Psoas muscle (tissue), 7 donors: ENCODE measurements at regions not wholly inside any gene's neighbourhood (a gene's known extent, or its start where the extent isn't known, plus 50 kb on each side); places are given as distances from the start of the nearest gene placed in this dataset.

Source experiments
- ATAC-seq, 4 donors: fragments of 200-7000 bp; cut with Tn5 transposase; one replicate each; pipeline ENCODE4 v1.9.1; 2020; ENCODE audit warnings: moderate library complexity in 3 of 4, mild to moderate bottlenecking in 2 of 4
- DNase-seq, 2 donors: peaks; one replicate each; pipeline ENCODE4 v3.0.0-alpha.2; 2020
- H3K27ac ChIP-seq: fragments of 200-600 bp; one replicate; pipeline ENCODE4 v1.8.0; 2022
- H3K27me3 ChIP-seq, 3 donors: fragments of 200-600 bp in 1 of 3; one replicate each; pipeline versions ENCODE4 v1.6.1 to v1.8.0; 2013 to 2022; ENCODE audit warnings: low read length in 2 of 3, mild to moderate bottlenecking in 2 of 3, moderate library complexity in 1 of 3; ENCODE audit not compliant: insufficient read depth in 3 of 3
- H3K36me3 ChIP-seq, 2 donors: fragments of 200-600 bp in 1 of 2; one replicate each; pipeline versions ENCODE4 v1.6.1 to v1.8.0; 2013 to 2022; ENCODE audit warnings: low read depth in 1 of 2, mild to moderate bottlenecking in 1 of 2, moderate library complexity in 1 of 2; ENCODE audit not compliant: insufficient read depth in 1 of 2
- H3K4me1 ChIP-seq: fragments of 200-600 bp; one replicate; pipeline ENCODE4 v1.8.0; 2022
- H3K4me3 ChIP-seq: fragments of 200-600 bp; one replicate; pipeline ENCODE4 v1.8.0; 2022; ENCODE audit warnings: mild to moderate bottlenecking
- H3K9me3 ChIP-seq: fragments of 200-600 bp; one replicate; pipeline ENCODE4 v1.8.0; 2022
- WGBS, 3 donors: extraction: QIAGEN DNeasy Blood & Tissue Kit; methylation state at CpG; one replicate each; pipeline versions ENCODE4 v1.1.6 to v1.1.7; 2013; 5-methylcytosine and 5-hydroxymethylcytosine counted together
- intact Hi-C, 2 donors: fragments of 100-400 bp; cut with DNase I; formaldehyde crosslinking; loops; one replicate each; pipeline versions ENCODE4 v1.11.0 to v1.14.2; 2022
- TF ChIP-seq, protein P1 (sequence below): fragments of 200-600 bp; IDR thresholded peaks from one replicate; pipeline ENCODE4 v1.8.0; 2022; ENCODE audit warnings: antibody characterized with exemption
- donor health status: healthy with polysubstance abuse.
- donor health status: DM: no; HTN: no; CAD: no; lungs with moderate emphysema.
- donor health status: Bipolar disorder and iron deficiency.
- donor health status: healthy.
- donor health status: DM: yes; HTN: yes; CAD: no.
- donor health status: DM: no; HTN: no; CAD: no.
- donor health status: DM: yes; HTN: yes; CAD: no.

DNA sequence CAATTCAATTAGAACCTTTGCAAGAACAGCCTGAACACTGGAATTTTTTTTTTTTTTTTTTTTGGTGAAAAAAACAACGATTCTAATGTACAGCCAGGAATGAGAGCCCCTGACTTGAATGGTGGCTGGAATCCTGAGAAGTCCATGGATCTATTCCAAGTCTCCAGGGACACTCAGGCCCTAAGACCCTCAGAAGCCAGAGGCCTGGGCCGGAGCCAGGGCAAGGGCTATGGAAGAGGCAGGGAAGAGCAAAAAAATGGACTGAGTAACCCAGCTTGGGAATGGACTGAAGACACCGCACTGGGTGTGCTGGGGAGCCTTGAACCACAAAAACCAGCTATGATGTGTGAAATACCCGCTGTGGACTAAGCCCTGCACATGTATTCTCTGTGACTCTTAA, 60.3 kb upstream of the LHX1 start:
- H3K27ac ChIP-seq = no peak overlapping the region
- no peaks in the 10 kb centered on the region for H3K9me3 ChIP-seq
- no peaks in the 10 kb centered on the region for H3K4me1 ChIP-seq
- no peak for ATAC-seq
- no peak overlapping the region for H3K4me3 ChIP-seq
- intact Hi-C loops = no loop called here
- no peaks in the 10 kb centered on the region for H3K36me3 ChIP-seq
- H3K27me3 ChIP-seq = peaks cover 0 to 19% (median 4%) of the 10 kb centered on the region in 3 donors
- 61 to 72% (median 67%) methylated on average over 4 of the region's 4 CpGs for WGBS, 3 donors
- TF ChIP-seq, protein P1, sequence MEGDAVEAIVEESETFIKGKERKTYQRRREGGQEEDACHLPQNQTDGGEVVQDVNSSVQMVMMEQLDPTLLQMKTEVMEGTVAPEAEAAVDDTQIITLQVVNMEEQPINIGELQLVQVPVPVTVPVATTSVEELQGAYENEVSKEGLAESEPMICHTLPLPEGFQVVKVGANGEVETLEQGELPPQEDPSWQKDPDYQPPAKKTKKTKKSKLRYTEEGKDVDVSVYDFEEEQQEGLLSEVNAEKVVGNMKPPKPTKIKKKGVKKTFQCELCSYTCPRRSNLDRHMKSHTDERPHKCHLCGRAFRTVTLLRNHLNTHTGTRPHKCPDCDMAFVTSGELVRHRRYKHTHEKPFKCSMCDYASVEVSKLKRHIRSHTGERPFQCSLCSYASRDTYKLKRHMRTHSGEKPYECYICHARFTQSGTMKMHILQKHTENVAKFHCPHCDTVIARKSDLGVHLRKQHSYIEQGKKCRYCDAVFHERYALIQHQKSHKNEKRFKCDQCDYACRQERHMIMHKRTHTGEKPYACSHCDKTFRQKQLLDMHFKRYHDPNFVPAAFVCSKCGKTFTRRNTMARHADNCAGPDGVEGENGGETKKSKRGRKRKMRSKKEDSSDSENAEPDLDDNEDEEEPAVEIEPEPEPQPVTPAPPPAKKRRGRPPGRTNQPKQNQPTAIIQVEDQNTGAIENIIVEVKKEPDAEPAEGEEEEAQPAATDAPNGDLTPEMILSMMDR = no peak
- DNase-seq = no peak

GRCh38 chr17:36877771-36878170, 59.5 kb upstream of the LHX1 start:
- no peak for DNase-seq
- H3K27ac ChIP-seq = no peak overlapping the region
- no peak for ATAC-seq
- WGBS, 3 donors = 54 to 72% (median 55%) methylated on average over 4 of the region's 4 CpGs
- H3K4me3 ChIP-seq = no peak overlapping the region
- peaks cover 0 to 19% (median 7%) of the 10 kb centered on the region in 3 donors for H3K27me3 ChIP-seq
- intact Hi-C loops = no loop called here
- no peaks in the 10 kb centered on the region for H3K4me1 ChIP-seq
- H3K36me3 ChIP-seq = no peaks in the 10 kb centered on the region
- TF ChIP-seq, protein P1 = no peak
- H3K9me3 ChIP-seq = no peaks in the 10 kb centered on the region

DNA sequence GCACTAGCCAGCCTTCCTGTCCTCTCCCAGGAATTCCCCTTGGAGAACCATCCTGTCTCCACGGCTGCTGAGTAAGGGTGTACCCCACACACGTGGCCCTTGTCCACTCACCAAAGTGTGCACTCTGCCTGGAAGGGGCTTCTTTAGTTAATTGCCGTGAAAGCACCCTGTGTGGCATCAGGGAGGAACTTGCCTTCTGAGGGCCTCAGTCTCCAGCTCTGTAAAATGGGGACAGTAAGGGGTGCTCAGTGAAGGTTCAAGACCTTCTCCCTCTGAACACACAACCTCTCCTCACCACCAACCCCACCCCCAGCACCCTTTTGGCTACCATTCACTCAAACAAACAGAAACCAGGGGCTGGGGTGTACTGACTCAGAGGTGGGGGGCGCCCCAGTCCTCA, 59.1 kb upstream of the LHX1 start:
- Histone ChIP-seq H3K27me3 (peaks cover 0 to 21% (median 8%) of the 10 kb centered on the region in 3 donors), H3K4me3 (no peak overlapping the region), H3K27ac (no peak overlapping the region), H3K4me1 (no peaks in the 10 kb centered on the region), H3K9me3 (no peaks in the 10 kb centered on the region), H3K36me3 (no peaks in the 10 kb centered on the region)
- WGBS, 3 donors = 65 to 77% (median 69%) methylated on average over 4 of the region's 4 CpGs
- TF ChIP-seq, protein P1 = no peak
- intact Hi-C loops = no loop called here
- ATAC-seq (no peak), DNase-seq (no peak)

DNA sequence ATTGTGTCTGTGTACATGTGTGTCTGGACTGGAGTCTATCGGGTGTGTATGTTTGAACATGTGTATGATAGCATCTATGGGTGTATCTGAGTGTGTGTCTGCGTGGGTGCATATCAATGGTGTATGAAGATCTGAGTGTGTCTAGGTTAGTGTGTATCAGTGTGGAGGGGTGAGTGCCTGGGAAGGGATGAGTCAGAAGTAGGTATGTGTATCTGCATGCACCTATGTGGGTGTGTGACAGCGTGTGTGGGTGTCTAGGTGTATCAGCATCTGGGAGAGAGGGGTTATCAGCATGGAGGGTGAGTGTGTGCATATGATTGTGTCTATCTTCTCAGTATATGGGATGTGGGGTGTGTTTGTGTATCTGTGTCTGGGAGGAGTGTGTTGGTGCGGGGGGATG, 58.2 kb upstream of the LHX1 start:
- Histone ChIP-seq H3K4me1 (no peaks in the 10 kb centered on the region), H3K4me3 (no peak overlapping the region), H3K27me3 (peaks cover 0 to 29% (median 9%) of the 10 kb centered on the region in 3 donors), H3K9me3 (no peaks in the 10 kb centered on the region), H3K36me3 (no peaks in the 10 kb centered on the region), H3K27ac (no peak overlapping the region)
- WGBS, 3 donors = 87 to 91% (median 90%) methylated on average over 4 of the region's 4 CpGs
- TF ChIP-seq, protein P1 = no peak
- no peak for ATAC-seq
- intact Hi-C loops = no loop called here
- no peak for DNase-seq

GRCh38 chr17:36879624-36880131, 57.6 kb upstream of the LHX1 start:
- Histone ChIP-seq H3K27me3 (peaks cover 0 to 36% (median 9%) of the 10 kb centered on the region in 3 donors), H3K4me3 (no peak overlapping the region), H3K4me1 (no peaks in the 10 kb centered on the region), H3K27ac (no peak overlapping the region), H3K36me3 (no peaks in the 10 kb centered on the region), H3K9me3 (no peaks in the 10 kb centered on the region)
- TF ChIP-seq, protein P1 = no peak
- ATAC-seq (no peak), DNase-seq (no peak)
- WGBS, 3 donors = 81 to 85% (median 84%) methylated on average over 14 of the region's 14 CpGs
- intact Hi-C loops = no loop called here
